Right lung (tissue), 2 donors: ENCODE measurements at regions not wholly inside any gene's neighbourhood (a gene's known extent, or its start where the extent isn't known, plus 50 kb on each side); places are given as distances from the start of the nearest gene placed in this dataset.

Source experiments
- DNase-seq, 2 donors: peaks; one replicate each; pipeline ENCODE4 v3.0.0-alpha.2; 2013

GRCh38 chr18:55654986-55655385 is 67.0 kb upstream of the TCF4 start:
- DNase-seq = no peak

- DNase-seq = no peak
Measured at GRCh38 chr18:55651236-55651635, 63.2 kb upstream of the TCF4 start.

GRCh38 chr18:55650363-55650870 is 62.4 kb upstream of the TCF4 start:
- DNase-seq = no peak

GRCh38 chr18:55647331-55647730 is 59.3 kb upstream of the TCF4 start:
- DNase-seq = no peak

- no peak for DNase-seq
Measured at GRCh38 chr18:55642191-55642590, 54.2 kb upstream of the TCF4 start.

GRCh38 chr18:55641486-55641885 is 53.5 kb upstream of the TCF4 start:
- DNase-seq = no peak
